Activated CD4-positive, alpha-beta T cell treated with anti-CD3 and anti-CD28 coated beads, Interleukin-2, amount 50 U/mL, for 24 hours (primary cell): ENCODE measurements at regions not wholly inside any gene's neighbourhood (a gene's known extent, or its start where the extent isn't known, plus 50 kb on each side); places are given as distances from the start of the nearest gene placed in this dataset.
"Not testable (repeated sequence)": the region's sequence is repeated elsewhere in the genome, so short reads cannot be mapped to it uniquely, and the experiment has no call there.

Experiments
- DNase-seq, 2 donors: peaks; one replicate each; pipeline ENCODE4 v3.0.0-alpha.2; 2020; ENCODE audit warnings: low read depth in 1 of 2, low spot score in 1 of 2

- not testable (repeated sequence) for DNase-seq
Observed at GRCh38 chr2:88802026-88802425, 110.6 kb downstream of the RPIA start.

- DNase-seq, result no peak
Observed at GRCh38 chr2:88807237-88807962, 115.9 kb downstream of the RPIA start.

GRCh38 chr2:88808083-88808482 is 116.6 kb downstream of the RPIA start:
- no peak for DNase-seq

GRCh38 chr2:88808652-88809051 is 117.2 kb downstream of the RPIA start:
- DNase-seq, result no peak

- no peak for DNase-seq
Observed at GRCh38 chr2:88809216-88809615, 117.7 kb downstream of the RPIA start.

GRCh38 chr2:88810017-88810416 is 118.5 kb downstream of the RPIA start:
- DNase-seq, result no peak

GRCh38 chr2:88810488-88810887 is 119.0 kb downstream of the RPIA start:
- DNase-seq, result no peak

- no peak for DNase-seq
Observed at GRCh38 chr2:88811233-88811632, 119.8 kb downstream of the RPIA start.

GRCh38 chr2:88811681-88812080 is 120.2 kb downstream of the RPIA start:
- DNase-seq, result no peak

GRCh38 chr2:88813612-88814011 is 122.1 kb downstream of the RPIA start:
- no peak for DNase-seq

- DNase-seq, result no peak
Observed at GRCh38 chr2:88815282-88815681, 123.8 kb downstream of the RPIA start.

- no peak for DNase-seq
Observed at GRCh38 chr2:88815697-88816096, 124.2 kb downstream of the RPIA start.

GRCh38 chr2:88818381-88818780 is 126.9 kb downstream of the RPIA start:
- DNase-seq, result no peak

GRCh38 chr2:88824951-88825350 is 133.5 kb downstream of the RPIA start:
- no peak for DNase-seq

GRCh38 chr2:88826399-88826798 is 134.9 kb downstream of the RPIA start:
- DNase-seq, result no peak

- no peak for DNase-seq
Observed at GRCh38 chr2:88827821-88828220, 136.3 kb downstream of the RPIA start.

GRCh38 chr2:88828397-88829137 is 137.1 kb downstream of the RPIA start:
- DNase-seq, result no peak

GRCh38 chr2:88829607-88830463 is 138.4 kb downstream of the RPIA start:
- no peak for DNase-seq

GRCh38 chr2:88831071-88831791 is 139.8 kb downstream of the RPIA start:
- DNase-seq, result no peak

GRCh38 chr2:88831792-88832248 is 140.3 kb downstream of the RPIA start:
- peak in 1 of 2 donors; percentile 13 for DNase-seq
